ENCODE measurements at regions not wholly inside any gene's neighbourhood (a gene's known extent, or its start where the extent isn't known, plus 50 kb on each side); places are given as distances from the start of the nearest gene placed in this dataset.
"Not testable (repeated sequence)": the region's sequence is repeated elsewhere in the genome, so short reads cannot be mapped to it uniquely, and the experiment has no call there.

GRCh38 chr11:100602716-100603115, 84.4 kb upstream of the ARHGAP42 start:
- no peak for TF ChIP-seq CTCF (conservative IDR thresholded peaks at IDR 0.05)
- H3K27ac ChIP-seq = no peak overlapping the region

- H3K27ac ChIP-seq = not testable (repeated sequence)
Measured at GRCh38 chr11:100607761-100608160, 79.3 kb upstream of the ARHGAP42 start.

DNA sequence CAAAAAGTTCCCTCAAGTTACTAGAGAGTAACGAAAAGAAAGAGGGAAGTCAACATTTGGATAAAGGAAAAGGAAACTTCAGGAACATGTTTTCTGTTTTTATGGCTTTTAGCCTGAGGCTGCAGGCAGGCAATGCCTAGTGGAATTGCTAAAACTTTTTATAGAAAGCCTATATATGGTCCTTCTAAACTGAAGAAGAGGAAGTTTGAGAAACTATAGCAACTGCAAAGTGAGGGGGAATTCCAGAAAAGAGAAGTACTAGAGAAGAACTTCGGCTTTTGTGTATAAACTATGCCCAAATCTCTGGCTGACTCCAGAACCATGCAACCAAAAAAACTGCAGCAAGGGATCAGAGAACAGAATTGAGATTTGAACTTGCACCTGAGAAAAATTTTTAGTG, 74.3 kb upstream of the ARHGAP42 start:
- no peak overlapping the region for H3K27ac ChIP-seq
- no peak for TF ChIP-seq CTCF (conservative IDR thresholded peaks at IDR 0.05)

DNA sequence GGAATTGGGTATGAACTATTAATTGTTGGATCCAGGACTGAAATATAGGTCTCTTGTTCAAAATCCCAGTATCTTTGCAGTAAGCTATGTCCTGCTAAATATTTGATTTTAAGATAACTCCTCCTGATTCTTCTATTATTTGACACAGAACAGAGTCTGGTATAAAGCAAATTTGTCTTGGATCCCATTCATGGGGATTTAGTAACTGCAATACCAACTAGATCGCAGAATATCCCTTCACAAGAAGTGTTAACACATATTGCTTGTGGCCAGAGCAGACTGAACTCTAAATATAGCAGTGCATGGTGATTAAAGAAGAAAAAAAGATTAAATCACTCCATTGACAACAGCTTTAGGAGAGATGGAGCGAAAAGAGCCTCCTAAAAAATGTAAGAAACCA, 68.2 kb upstream of the ARHGAP42 start:
- H3K27ac ChIP-seq = no peak overlapping the region
- TF ChIP-seq CTCF (conservative IDR thresholded peaks at IDR 0.05) = no peak

GRCh38 chr11:100619484-100619883, 67.6 kb upstream of the ARHGAP42 start:
- TF ChIP-seq CTCF (conservative IDR thresholded peaks at IDR 0.05) = no peak
- H3K27ac ChIP-seq = no peak overlapping the region

GRCh38 chr11:100622404-100622803, 64.7 kb upstream of the ARHGAP42 start:
- TF ChIP-seq CTCF (conservative IDR thresholded peaks at IDR 0.05) = no peak

DNA sequence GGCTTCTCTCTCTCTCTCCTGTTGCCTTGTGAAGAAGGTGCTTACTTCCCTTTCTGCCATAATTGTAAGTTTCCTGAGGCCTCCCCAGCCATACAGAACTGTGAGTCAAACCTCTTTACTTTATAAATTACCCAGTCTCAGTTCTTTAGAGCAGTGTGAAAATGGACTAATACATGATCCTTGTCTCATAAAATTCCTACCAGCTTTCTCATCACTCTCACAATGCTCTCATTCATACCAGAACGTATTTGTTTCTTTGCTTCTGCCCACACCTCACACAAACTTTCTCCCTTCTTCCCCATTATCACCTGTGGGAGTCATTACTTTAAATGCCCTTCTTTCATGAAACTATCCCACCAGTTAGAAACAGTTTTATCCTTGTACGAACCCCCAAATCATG, 62.7 kb upstream of the ARHGAP42 start:
- no peak for TF ChIP-seq CTCF (conservative IDR thresholded peaks at IDR 0.05)
- no peak overlapping the region for H3K27ac ChIP-seq

More at GRCh38 chr11:100622404-100622803, 64.7 kb upstream of the ARHGAP42 start:
- no peak overlapping the region for H3K27ac ChIP-seq

- no peak overlapping the region for H3K27ac ChIP-seq
- no peak for TF ChIP-seq CTCF (conservative IDR thresholded peaks at IDR 0.05)
Measured at GRCh38 chr11:100625041-100625440, 62.0 kb upstream of the ARHGAP42 start.

Data from VCaP (cell line).